Endothelial cell of umbilical vein (primary cell): ENCODE measurements at regions not wholly inside any gene's neighbourhood (a gene's known extent, or its start where the extent isn't known, plus 50 kb on each side); places are given as distances from the start of the nearest gene placed in this dataset.

Source experiments
- BruUV-seq: library from RNA; stranded (reverse); fragments of 400-500 nt; replicated peaks from 2 replicates; lab custom pipeline; 2021; lab: Mats Ljungman, UMichigan
- CTCF ChIA-PET: fragments of 300-600, 350-600 bp; sonication (Branson Sonifier 250); formaldehyde crosslinking; loops from one replicate; lab custom pipeline; 2021; ENCODE audit warnings: antibody characterized with exemption, inconsistent platforms; lab: Charles Lee
- POLR2A ChIA-PET: fragments of 300-600, 350-600 bp; sonication (Branson Sonifier 250); formaldehyde crosslinking; loops from one replicate; lab custom pipeline; 2021; ENCODE audit warnings: antibody characterized with exemption, inconsistent platforms; lab: Charles Lee
- DNase-seq: peaks from one replicate; pipeline ENCODE4 v3.0.0-alpha.2; 2011; ENCODE audit warnings: low read depth, low spot score
- FAIRE-seq: peaks from 2 replicates; lab custom pipeline; 2011; peaks lifted over from hg19 to GRCh38; lab: Jason Lieb, UNC
- H2AFZ ChIP-seq: 2 replicates; pipeline ENCODE4 v1.6.0; 2012; ENCODE audit warnings: low read depth, low read length, control low read depth, inconsistent platforms
- H3K27ac ChIP-seq: 2 replicates; pipeline ENCODE4 v1.5.1; 2011; ENCODE audit warnings: low read depth, mild to moderate bottlenecking, control low read depth, low read length, moderate library complexity; ENCODE audit not compliant: insufficient read depth
- H3K27me3 ChIP-seq, 2 experiments: 2 replicates each; pipeline versions ENCODE4 v1.6.0 to v1.6.1; 2011; ENCODE audit warnings: low read length in 2 of 2, mixed read lengths in 1 of 2; ENCODE audit not compliant: control insufficient read depth in 2 of 2, insufficient read depth in 2 of 2
- H3K36me3 ChIP-seq, 2 experiments: 2 replicates in 1 of 2; 3 replicates in 1 of 2; pipeline ENCODE4 v1.5.1; 2011; ENCODE audit warnings: low read length in 2 of 2, mild to moderate bottlenecking in 1 of 2, moderate library complexity in 1 of 2; ENCODE audit not compliant: control insufficient read depth in 2 of 2, insufficient read depth in 2 of 2; ENCODE audit errors: extremely low read depth in 1 of 2
- H3K4me1 ChIP-seq: 3 replicates; pipeline ENCODE4 v1.5.1; 2011; ENCODE audit warnings: mild to moderate bottlenecking, low read length; ENCODE audit not compliant: control insufficient read depth, insufficient read depth; ENCODE audit errors: extremely low read depth
- H3K4me2 ChIP-seq: 2 replicates; pipeline ENCODE4 v1.6.1; 2011; ENCODE audit warnings: low read length, control low read depth, mixed read lengths; ENCODE audit not compliant: insufficient read depth
- H3K4me3 ChIP-seq, 3 experiments: fragments of 200-600 bp in 1 of 3; sonication (generic), shearing (Covaris generic) in 1 of 3; replicated peaks in 1 of 3; 2 replicates each; pipeline ENCODE4 v1.5.1; 2011 to 2016; ENCODE audit warnings: control low read depth in 3 of 3, low read length in 3 of 3, mild to moderate bottlenecking in 2 of 3, inconsistent platforms in 1 of 3, low read depth in 1 of 3, moderate library complexity in 1 of 3; ENCODE audit not compliant: insufficient read depth in 1 of 3
- H3K79me2 ChIP-seq: 2 replicates; pipeline ENCODE4 v1.6.0; 2012; ENCODE audit warnings: low read length, inconsistent platforms; ENCODE audit not compliant: control insufficient read depth, insufficient read depth
- H3K9ac ChIP-seq: replicated peaks from 2 replicates; pipeline ENCODE3; 2011; ENCODE audit warnings: low read length, control low read depth; ENCODE audit not compliant: insufficient read depth; ENCODE audit errors: extremely low read depth
- H3K9me1 ChIP-seq: replicated peaks from 3 replicates; pipeline ENCODE4 v1.6.0; 2011; ENCODE audit warnings: mild to moderate bottlenecking, low read length; ENCODE audit not compliant: control insufficient read depth, insufficient read depth; ENCODE audit errors: extremely low read depth
- H3K9me3 ChIP-seq: replicated peaks from 2 replicates; pipeline ENCODE4 v1.5.1; 2012; ENCODE audit warnings: low read length, inconsistent platforms; ENCODE audit not compliant: control insufficient read depth, insufficient read depth
- H4K20me1 ChIP-seq: replicated peaks from 2 replicates; pipeline ENCODE3; 2011; ENCODE audit warnings: mild to moderate bottlenecking, low read length; ENCODE audit not compliant: control insufficient read depth, insufficient read depth; ENCODE audit errors: extremely low read depth
- CTCF ChIP-seq, 2 donors: IDR thresholded peaks; 1 replicate in 1 of 2; 2 replicates in 1 of 2; pipeline ENCODE4 v1.5.1; 2011; ENCODE audit warnings: low read length in 2 of 2, mild to moderate bottlenecking in 2 of 2, moderate library complexity in 2 of 2, control low read depth in 1 of 2, inconsistent platforms in 1 of 2, low read depth in 1 of 2; ENCODE audit not compliant: insufficient read depth in 1 of 2; ENCODE audit errors: extremely low read depth in 1 of 2
- EZH2 ChIP-seq: IDR thresholded peaks from 2 replicates; pipeline ENCODE4 v1.6.1; 2012; ENCODE audit warnings: borderline replicate concordance, low read depth, mild to moderate bottlenecking, moderate library complexity, low read length, inconsistent platforms; ENCODE audit not compliant: severe bottlenecking
- FOS ChIP-seq: IDR thresholded peaks from 2 replicates; pipeline ENCODE4 v1.6.1; 2011; ENCODE audit warnings: mild to moderate bottlenecking, low read length, moderate library complexity, borderline replicate concordance; ENCODE audit not compliant: insufficient read depth
- GATA2 ChIP-seq: IDR thresholded peaks from 2 replicates; pipeline ENCODE4 v1.7.0; 2011; ENCODE audit warnings: low read depth, mild to moderate bottlenecking, moderate library complexity, mixed read lengths, low read length; ENCODE audit not compliant: insufficient read length, insufficient read depth
- JUN ChIP-seq: IDR thresholded peaks from 2 replicates; pipeline ENCODE4 v1.6.1; 2011; ENCODE audit warnings: borderline replicate concordance, low read depth; ENCODE audit not compliant: insufficient read length, insufficient read depth
- MAX ChIP-seq: IDR thresholded peaks from 2 replicates; pipeline ENCODE4 v1.6.1; 2011; ENCODE audit not compliant: insufficient read depth, insufficient read length
- MYC ChIP-seq: IDR thresholded peaks from one replicate; pipeline ENCODE4 v1.6.1; 2011; ENCODE audit warnings: mild to moderate bottlenecking, low read depth, low read length
- POLR2A ChIP-seq: IDR thresholded peaks from 2 replicates; pipeline ENCODE4 v1.6.1; 2012; ENCODE audit warnings: low read depth, mild to moderate bottlenecking, control low read depth, low read length
- POLR2AphosphoS5 ChIP-seq: IDR thresholded peaks from 2 replicates; pipeline ENCODE4 v1.6.1; 2012; ENCODE audit warnings: low read depth, mild to moderate bottlenecking, control low read depth, low read length, moderate library complexity; ENCODE audit not compliant: insufficient read depth
- dilution Hi-C: fragments of 300-500 bp; cut with MboI; formaldehyde crosslinking; loops from one replicate; pipeline ENCODE4 v1.15.0; 2019; ENCODE audit warnings: low sequenced_read_pairs; ENCODE audit not compliant: extremely low pct_ligation_motif_present
- intact Hi-C: fragments of 100-400 bp; cut with micrococcal nuclease; formaldehyde crosslinking; loops from one replicate; pipeline ENCODE4 v1.10.0; 2022

GRCh38 chr12:38456537-38457120, 140.1 kb downstream of the ALG10B start:
- H3K9me1 ChIP-seq, result no peaks in the 10 kb centered on the region
- intact Hi-C loops, result no loop called here
- FAIRE-seq, result no peak

More at GRCh38 chr12:38456537-38457120, 140.1 kb downstream of the ALG10B start:
- dilution Hi-C loops, result no loop called here
- BruUV-seq, result no TSS peak
- Histone ChIP-seq H3K36me3 (no peaks in the 10 kb centered on the region), H3K79me2 (no peaks in the 10 kb centered on the region), H3K4me1 (no peaks in the 10 kb centered on the region), H3K4me3 (no peak overlapping the region), H4K20me1 (no peaks in the 10 kb centered on the region), H3K9ac (no peak overlapping the region), H2AFZ (no peak overlapping the region), H3K27me3 (no peaks in the 10 kb centered on the region), H3K27ac (no peak overlapping the region), H3K9me3 (no peaks in the 10 kb centered on the region), H3K4me2 (no peak overlapping the region)
- no peak for DNase-seq
- CTCF ChIA-PET, result no interaction called here
- TF ChIP-seq EZH2 (no peak), MYC (no peak), FOS (no peak), POLR2AphosphoS5 (no peak), JUN (no peak), POLR2A (no peak), GATA2 (no peak), CTCF (IDR thresholded peaks at IDR 0.05; ENCODE audit: extremely low read depth in 1 of 2, insufficient read depth in 1 of 2, low read depth in 1 of 2, low read length in 2 of 2) (no peak), MAX (no peak)
- POLR2A ChIA-PET, result no interaction called here
